ENCODE measurements at regions not wholly inside any gene's neighbourhood (a gene's known extent, or its start where the extent isn't known, plus 50 kb on each side); places are given as distances from the start of the nearest gene placed in this dataset.

- no peak for TF ChIP-seq CTCF (IDR thresholded peaks at IDR 0.05)
- TF ChIP-seq POLR2A (IDR thresholded peaks at IDR 0.05), result no peak
Measured at GRCh38 chr4:115973768-115974167, 860.3 kb upstream of the NDST4 start.

All from heart left ventricle (tissue), 13 donors.